H54 (cell line): ENCODE measurements at regions not wholly inside any gene's neighbourhood (a gene's known extent, or its start where the extent isn't known, plus 50 kb on each side); places are given as distances from the start of the nearest gene placed in this dataset.

Source experiments
- DNase-seq: peaks from one replicate; pipeline ENCODE4 v3.0.0; 2011; ENCODE audit warnings: low spot score, mixed read lengths; ENCODE audit not compliant: insufficient read length
- FAIRE-seq: peaks from 3 replicates; lab custom pipeline; 2011; peaks lifted over from hg19 to GRCh38; lab: Jason Lieb, UNC
- POLR2A ChIP-seq: IDR thresholded peaks from 2 replicates; pipeline ENCODE4 v1.6.1; 2011; ENCODE audit warnings: low read depth, mild to moderate bottlenecking, low read length

- TF ChIP-seq POLR2A = no peak
- no peak for FAIRE-seq
- DNase-seq = no peak
Measured at GRCh38 chr2:15829985-15830384, 110.4 kb upstream of the MYCN start.

GRCh38 chr2:15830937-15831549 lies 109.3 kb upstream of the MYCN start:
- DNase-seq (no peak), FAIRE-seq (no peak)
- no peak for TF ChIP-seq POLR2A

GRCh38 chr2:15832030-15832709 lies 108.2 kb upstream of the MYCN start:
- DNase-seq = no peak
- FAIRE-seq = no peak
- TF ChIP-seq POLR2A = no peak

- no peak for DNase-seq
- FAIRE-seq = no peak
- no peak for TF ChIP-seq POLR2A
Measured at GRCh38 chr2:15832849-15833680, 107.3 kb upstream of the MYCN start.

- no peak for TF ChIP-seq POLR2A
- no peak for DNase-seq
- no peak for FAIRE-seq
Measured at GRCh38 chr2:15833731-15834130, 106.6 kb upstream of the MYCN start.

GRCh38 chr2:15834381-15835031 lies 105.8 kb upstream of the MYCN start:
- FAIRE-seq = no peak
- no peak for DNase-seq
- no peak for TF ChIP-seq POLR2A

- no peak for FAIRE-seq
- no peak for DNase-seq
- TF ChIP-seq POLR2A = no peak
Measured at GRCh38 chr2:15835991-15836688, 104.2 kb upstream of the MYCN start.

GRCh38 chr2:15836689-15837610 lies 103.4 kb upstream of the MYCN start:
- no peak for TF ChIP-seq POLR2A
- FAIRE-seq = no peak
- no peak for DNase-seq

- FAIRE-seq = no peak
- TF ChIP-seq POLR2A = no peak
- no peak for DNase-seq
Measured at GRCh38 chr2:15838481-15839090, 101.8 kb upstream of the MYCN start.

- DNase-seq (no peak), FAIRE-seq (no peak)
- TF ChIP-seq POLR2A = no peak
Measured at GRCh38 chr2:15839426-15840124, 100.8 kb upstream of the MYCN start.

- FAIRE-seq (no peak), DNase-seq (no peak)
- TF ChIP-seq POLR2A = no peak
Measured at GRCh38 chr2:15840148-15840547, 100.2 kb upstream of the MYCN start.
